ENCODE measurements at regions not wholly inside any gene's neighbourhood (a gene's known extent, or its start where the extent isn't known, plus 50 kb on each side); places are given as distances from the start of the nearest gene placed in this dataset.
A peak's percentile ranks its signal among the peaks of the same experiment; 100 is the strongest.

DNA sequence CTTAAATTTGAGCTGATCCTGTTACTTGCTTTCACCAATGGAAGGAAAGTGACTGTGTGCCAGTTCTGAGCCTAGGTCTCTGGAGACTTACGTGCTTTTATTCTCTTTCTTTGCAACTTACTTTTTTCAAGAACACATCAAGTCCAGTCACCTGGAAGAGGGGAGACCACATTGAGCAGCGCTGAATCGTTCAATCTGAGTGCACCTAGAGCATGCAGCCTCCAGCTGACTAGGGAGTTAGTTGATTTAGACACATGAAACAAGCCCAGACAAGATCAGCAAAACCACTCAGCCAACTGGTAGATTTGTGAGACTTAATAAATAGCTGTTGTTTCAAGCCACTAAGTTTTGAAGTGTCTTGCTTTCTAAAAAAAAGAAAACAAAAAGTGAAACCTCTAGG, 1014.8 kb upstream of the FBXO33 start:
- BruUV-seq (replicated peaks): no TSS peak
- POLR2A ChIA-PET: no interaction called here

DNA sequence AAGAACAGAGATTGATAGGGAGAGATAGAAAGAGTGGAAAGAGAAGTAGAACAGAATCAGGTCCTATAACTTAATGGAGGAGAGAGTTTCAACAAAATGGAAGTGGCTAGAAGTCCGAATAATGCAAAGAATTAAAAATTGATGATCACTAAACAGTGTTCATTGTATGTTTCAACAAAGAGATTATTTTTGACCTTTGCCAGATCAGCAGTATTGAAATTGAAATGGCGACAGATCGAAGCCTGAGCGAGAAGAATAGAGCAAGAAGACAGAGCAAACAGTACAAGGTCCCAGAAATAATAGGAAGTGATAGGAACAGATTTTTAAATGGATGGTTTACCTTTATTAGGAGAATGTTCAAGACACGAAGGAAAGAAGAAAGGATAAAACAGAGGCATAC, 1012.8 kb upstream of the FBXO33 start:
- no peak for DNase-seq (ENCODE audit: low spot score)
- intact Hi-C loops (cut with micrococcal nuclease; ENCODE audit: unreplicated experiment): no loop called here
- Histone ChIP-seq H4K20me1 (ENCODE audit: insufficient read depth, low read length) (no peaks in the 10 kb centered on the region), H3K27me3 (ENCODE audit: control insufficient read depth in 1 of 2, insufficient read depth in 2 of 2, low read length in 2 of 2) (no peaks in the 10 kb centered on the region), H3K27ac (ENCODE audit: extremely low read length, insufficient read depth, low read length) (no peak overlapping the region), H3K4me2 (ENCODE audit: low read depth, low read length) (no peak overlapping the region), H3K4me1 (ENCODE audit: insufficient read depth, low read length) (no peaks in the 10 kb centered on the region), H3K9me3 (ENCODE audit: low read length) (peaks cover 78% of the 10 kb centered on the region), H3K79me2 (ENCODE audit: insufficient read depth, low read length) (no peaks in the 10 kb centered on the region), H3K36me3 (replicated peaks in 1 of 2; ENCODE audit: control insufficient read depth in 1 of 2, insufficient read depth in 2 of 2, low read length in 2 of 2) (no peaks in the 10 kb centered on the region), H3K9ac (ENCODE audit: insufficient read depth, low read depth, low read length) (no peak overlapping the region), H3K4me3 (replicated peaks in 1 of 3; ENCODE audit: insufficient read depth in 1 of 3, low read depth in 2 of 3, low read length in 3 of 3) (no peak overlapping the region), H2AFZ (ENCODE audit: low read length) (no peak overlapping the region)
- CTCF ChIA-PET (ENCODE audit: low intra/inter-chr PET ratio, low total read pairs): no interaction called here
- BruUV-seq (replicated peaks): no TSS peak
- in situ Hi-C loops (cut with HindIII; ENCODE audit: extremely low pct_ligation_motif_present, low pct_unique_long_range_greater_than_20kb): no loop called here
- no peak for FAIRE-seq
- POLR2A ChIA-PET: no interaction called here
- ATAC-seq: no peak
- 3% methylated on average over 5 of the region's 5 CpGs for WGBS (ENCODE audit: low lambda C conversion rate)
- TF ChIP-seq MAFF (IDR thresholded peaks at IDR 0.05; ENCODE audit: low read depth, low read length) (peak; percentile 61), ZNF556 (CRISPR knock-in tag; IDR thresholded peaks at IDR 0.05; ENCODE audit: borderline replicate concordance) (no peak), XBP1 (CRISPR knock-in tag; IDR thresholded peaks at IDR 0.05) (no peak), ASH2L (IDR thresholded peaks at IDR 0.05; ENCODE audit: insufficient read length, low read depth, low read length) (no peak), ZNF333 (CRISPR knock-in tag; IDR thresholded peaks at IDR 0.05; ENCODE audit: borderline replicate concordance) (no peak), MAFK (conservative IDR thresholded peaks at IDR 0.05 in 1 of 2, IDR thresholded peaks at IDR 0.05 in 1 of 2; ENCODE audit: low read length in 2 of 2) (peak; percentile 55 to 74), MED1 (CRISPR knock-in tag; IDR thresholded peaks at IDR 0.05) (no peak)

More for the DNA sequence above, 1014.8 kb upstream of the FBXO33 start:
- no peak overlapping the region for H3K4me2 ChIP-seq (ENCODE audit: low read depth, low read length)
- WGBS (ENCODE audit: low lambda C conversion rate): 2% methylated on average over 3 of the region's 3 CpGs
- no peaks in the 10 kb centered on the region for H3K4me1 ChIP-seq (ENCODE audit: insufficient read depth, low read length)
- H3K9ac ChIP-seq (ENCODE audit: insufficient read depth, low read depth, low read length): no peak overlapping the region
- CTCF ChIA-PET (ENCODE audit: low intra/inter-chr PET ratio, low total read pairs): no interaction called here
- DNase-seq (ENCODE audit: low spot score) (no peak), ATAC-seq (no peak), FAIRE-seq (no peak)
- no peaks in the 10 kb centered on the region for H3K36me3 ChIP-seq (replicated peaks in 1 of 2; ENCODE audit: control insufficient read depth in 1 of 2, insufficient read depth in 2 of 2, low read length in 2 of 2)
- peaks cover 74% of the 10 kb centered on the region for H3K9me3 ChIP-seq (ENCODE audit: low read length)
- intact Hi-C loops (cut with micrococcal nuclease; ENCODE audit: unreplicated experiment) (no loop called here), in situ Hi-C loops (cut with HindIII; ENCODE audit: extremely low pct_ligation_motif_present, low pct_unique_long_range_greater_than_20kb) (no loop called here)
- no peak overlapping the region for H3K4me3 ChIP-seq (replicated peaks in 1 of 3; ENCODE audit: insufficient read depth in 1 of 3, low read depth in 2 of 3, low read length in 3 of 3)
- H2AFZ ChIP-seq (ENCODE audit: low read length): no peak overlapping the region
- no peak overlapping the region for H3K27ac ChIP-seq (ENCODE audit: extremely low read length, insufficient read depth, low read length)
- TF ChIP-seq CAMTA2 (CRISPR knock-in tag; IDR thresholded peaks at IDR 0.05; ENCODE audit: borderline replicate concordance): no peak
- no peak for TF ChIP-seq ZNF282 (IDR thresholded peaks at IDR 0.05; ENCODE audit: partially characterized antibody)
- no peak for TF ChIP-seq ZNF761 (CRISPR knock-in tag; conservative IDR thresholded peaks at IDR 0.05)
- TF ChIP-seq CEBPB (IDR thresholded peaks at IDR 0.05; ENCODE audit: borderline replicate concordance, low read depth, low read length): no peak
- TF ChIP-seq KDM6A (CRISPR knock-in tag; IDR thresholded peaks at IDR 0.05; ENCODE audit: low read depth): no peak
- TF ChIP-seq HOXA7 (CRISPR knock-in tag; IDR thresholded peaks at IDR 0.05): no peak
- TF ChIP-seq SALL1 (CRISPR knock-in tag; IDR thresholded peaks at IDR 0.05): no peak
- no peak for TF ChIP-seq IKZF4 (CRISPR knock-in tag; IDR thresholded peaks at IDR 0.05; ENCODE audit: borderline replicate concordance, low read depth, not compliant biosample characterization)
- no peak for TF ChIP-seq ZNF234 (CRISPR knock-in tag; conservative IDR thresholded peaks at IDR 0.05)
- TF ChIP-seq REPIN1 (CRISPR knock-in tag; IDR thresholded peaks at IDR 0.05; ENCODE audit: borderline replicate concordance, low read depth): no peak
- no peak for TF ChIP-seq ZNF790 (CRISPR knock-in tag; IDR thresholded peaks at IDR 0.05; ENCODE audit: borderline replicate concordance)
- TF ChIP-seq DNMT1 (CRISPR knock-in tag; IDR thresholded peaks at IDR 0.05): no peak
- TF ChIP-seq PCBP1 (IDR thresholded peaks at IDR 0.05; ENCODE audit: borderline replicate concordance, low read depth, low read length): no peak
- TF ChIP-seq CBX1 (IDR thresholded peaks at IDR 0.05; ENCODE audit: low read depth): no peak
- TF ChIP-seq STAT5B (CRISPR knock-in tag; IDR thresholded peaks at IDR 0.05): no peak
- TF ChIP-seq ZNF251 (CRISPR knock-in tag; IDR thresholded peaks at IDR 0.05): no peak
- TF ChIP-seq TAF1 (CRISPR knock-in tag; IDR thresholded peaks at IDR 0.05): no peak
- no peaks in the 10 kb centered on the region for H4K20me1 ChIP-seq (ENCODE audit: insufficient read depth, low read length)
- H3K79me2 ChIP-seq (ENCODE audit: insufficient read depth, low read length): no peaks in the 10 kb centered on the region
- no peaks in the 10 kb centered on the region for H3K27me3 ChIP-seq (ENCODE audit: control insufficient read depth in 1 of 2, insufficient read depth in 2 of 2, low read length in 2 of 2)

All from HepG2 (cell line).